IgD-negative memory B cell (primary cell): ENCODE measurements at regions not wholly inside any gene's neighbourhood (a gene's known extent, or its start where the extent isn't known, plus 50 kb on each side); places are given as distances from the start of the nearest gene placed in this dataset.
"Not testable (repeated sequence)": the region's sequence is repeated elsewhere in the genome, so short reads cannot be mapped to it uniquely, and the experiment has no call there.

Source experiments
- H3K27ac Mint-ChIP-seq, 3 donors: one replicate each; pipeline ENCODE4 v1.8.0; 2020 to 2022; ENCODE audit warnings: mild to moderate bottlenecking in 3 of 3, mixed read lengths in 3 of 3, moderate library complexity in 1 of 3
- H3K27me3 Mint-ChIP-seq: one replicate; pipeline ENCODE4 v1.8.0; 2021; ENCODE audit warnings: mixed read lengths
- H3K36me3 Mint-ChIP-seq: one replicate; pipeline ENCODE4 v1.8.0; 2020; ENCODE audit warnings: mild to moderate bottlenecking, mixed read lengths
- H3K4me1 Mint-ChIP-seq, 3 donors: one replicate each; pipeline ENCODE4 v1.8.0; 2020 to 2022; ENCODE audit warnings: mixed read lengths in 3 of 3, mild to moderate bottlenecking in 1 of 3
- H3K4me3 Mint-ChIP-seq, 4 donors: one replicate each; pipeline ENCODE4 v1.8.0; 2020 to 2022; ENCODE audit warnings: mild to moderate bottlenecking in 4 of 4, mixed read lengths in 4 of 4, moderate library complexity in 3 of 4
- H3K9me3 Mint-ChIP-seq, 3 donors: one replicate each; pipeline ENCODE4 v1.8.0; 2020 to 2021; ENCODE audit warnings: mixed read lengths in 3 of 3, mild to moderate bottlenecking in 1 of 3

- H3K4me3 Mint-ChIP-seq: no peak overlapping the region
- H3K27me3 Mint-ChIP-seq: peaks cover 7% of the 10 kb centered on the region
- H3K27ac Mint-ChIP-seq: no peak overlapping the region
- H3K9me3 Mint-ChIP-seq: no peaks in the 10 kb centered on the region
- H3K36me3 Mint-ChIP-seq: peaks cover 2% of the 10 kb centered on the region
- H3K4me1 Mint-ChIP-seq: peaks cover 2 to 6% (median 5%) of the 10 kb centered on the region in 3 donors
Observed at GRCh38 chr6:163871616-163872015, 457.1 kb downstream of the QKI start.

- Mint-ChIP-seq H3K4me1 (peaks cover 2 to 6% (median 6%) of the 10 kb centered on the region in 3 donors), H3K27ac (no peak overlapping the region), H3K9me3 (no peaks in the 10 kb centered on the region), H3K36me3 (peaks cover 2% of the 10 kb centered on the region), H3K4me3 (peak overlapping the region in 2 of 4 donors; percentile 60 to 61), H3K27me3 (peaks cover 7% of the 10 kb centered on the region)
Observed at GRCh38 chr6:163867518-163868292, 453.2 kb downstream of the QKI start.

GRCh38 chr6:163866192-163866591 lies 451.7 kb downstream of the QKI start:
- peaks cover 15% of the 10 kb centered on the region for H3K27me3 Mint-ChIP-seq
- peaks cover 2 to 6% (median 6%) of the 10 kb centered on the region in 3 donors for H3K4me1 Mint-ChIP-seq
- no peak overlapping the region for H3K4me3 Mint-ChIP-seq
- H3K27ac Mint-ChIP-seq: no peak overlapping the region
- H3K36me3 Mint-ChIP-seq: peaks cover 4% of the 10 kb centered on the region
- no peaks in the 10 kb centered on the region for H3K9me3 Mint-ChIP-seq

DNA sequence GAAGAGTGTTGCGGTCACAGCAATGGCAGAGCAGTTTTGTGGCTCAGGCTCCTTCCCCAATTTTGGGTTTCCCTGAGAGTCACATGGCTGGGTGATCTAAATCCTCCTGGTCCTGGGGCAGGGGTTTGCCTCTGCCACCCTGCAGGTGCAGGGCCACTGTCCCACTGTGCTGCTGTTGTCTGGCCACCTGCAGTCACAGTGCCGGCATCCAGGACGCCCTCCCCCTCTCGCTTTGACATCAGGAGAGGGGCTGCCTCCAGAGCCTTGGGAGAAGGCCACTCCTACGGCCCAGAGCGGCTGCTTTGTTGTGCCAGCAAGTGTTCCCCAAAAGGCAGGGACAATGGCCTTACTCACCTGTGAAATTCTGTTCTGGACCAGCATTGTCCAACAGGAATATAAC lies 449.0 kb downstream of the QKI start:
- H3K27me3 Mint-ChIP-seq: peaks cover 21% of the 10 kb centered on the region
- no peaks in the 10 kb centered on the region for H3K9me3 Mint-ChIP-seq

GRCh38 chr6:163862701-163863100 lies 448.2 kb downstream of the QKI start:
- H3K27ac Mint-ChIP-seq: peak overlapping the region in 1 of 3 donors; percentile 59
- no peak overlapping the region for H3K4me3 Mint-ChIP-seq
- H3K4me1 Mint-ChIP-seq: peaks cover 0 to 5% (median 2%) of the 10 kb centered on the region in 3 donors
- H3K9me3 Mint-ChIP-seq: peaks cover 0 to 4% (median 0%) of the 10 kb centered on the region in 3 donors
- peaks cover 4% of the 10 kb centered on the region for H3K36me3 Mint-ChIP-seq
- peaks cover 24% of the 10 kb centered on the region for H3K27me3 Mint-ChIP-seq

More for the DNA sequence above, 449.0 kb downstream of the QKI start:
- H3K27ac Mint-ChIP-seq: no peak overlapping the region
- H3K36me3 Mint-ChIP-seq: peaks cover 4% of the 10 kb centered on the region
- H3K4me1 Mint-ChIP-seq: peaks cover 2 to 10% (median 6%) of the 10 kb centered on the region in 3 donors
- H3K4me3 Mint-ChIP-seq: no peak overlapping the region

DNA sequence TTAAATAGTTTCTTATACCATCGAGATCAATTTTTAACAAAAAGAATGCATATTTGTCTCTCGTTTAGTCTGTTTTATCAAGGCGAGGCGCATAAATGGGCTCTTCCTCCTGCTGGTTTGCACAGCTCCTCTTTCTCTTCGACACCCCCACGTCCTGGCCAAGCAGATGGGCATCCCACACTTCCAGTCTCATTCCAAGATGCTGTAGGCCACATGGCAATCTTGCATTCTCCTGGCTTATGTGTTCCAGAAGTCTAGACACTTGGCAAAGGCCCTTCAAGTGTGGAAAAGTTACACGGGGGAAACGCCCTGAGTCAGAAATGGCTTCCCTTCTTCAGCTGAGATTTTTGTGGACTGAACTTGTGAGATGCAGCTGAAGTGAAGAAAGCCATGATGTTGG lies 447.1 kb downstream of the QKI start:
- H3K4me3 Mint-ChIP-seq: no peak overlapping the region
- H3K36me3 Mint-ChIP-seq: peaks cover 2% of the 10 kb centered on the region
- peaks cover 21% of the 10 kb centered on the region for H3K27me3 Mint-ChIP-seq
- H3K4me1 Mint-ChIP-seq: peaks cover 0 to 5% (median 0%) of the 10 kb centered on the region in 3 donors
- peak overlapping the region in 1 of 3 donors; percentile 2 for H3K27ac Mint-ChIP-seq
- peaks cover 0 to 4% (median 0%) of the 10 kb centered on the region in 3 donors for H3K9me3 Mint-ChIP-seq

- Mint-ChIP-seq H3K4me1 (peaks cover 0 to 5% (median 0%) of the 10 kb centered on the region in 3 donors), H3K9me3 (peaks cover 0 to 4% (median 0%) of the 10 kb centered on the region in 3 donors), H3K27ac (no peak overlapping the region), H3K27me3 (peaks cover 21% of the 10 kb centered on the region), H3K36me3 (peaks cover 2% of the 10 kb centered on the region), H3K4me3 (no peak overlapping the region)
Observed at GRCh38 chr6:163860287-163861081, 446.0 kb downstream of the QKI start.

GRCh38 chr6:163858870-163859269 lies 444.4 kb downstream of the QKI start:
- H3K27ac Mint-ChIP-seq, H3K4me1 Mint-ChIP-seq, H3K9me3 Mint-ChIP-seq, H3K36me3 Mint-ChIP-seq, H3K4me3 Mint-ChIP-seq: not testable (repeated sequence)
- peaks cover 25% of the 10 kb centered on the region for H3K27me3 Mint-ChIP-seq

- H3K27me3 Mint-ChIP-seq: peaks cover 23% of the 10 kb centered on the region
- H3K36me3 Mint-ChIP-seq: no peaks in the 10 kb centered on the region
- peaks cover 0 to 4% (median 0%) of the 10 kb centered on the region in 3 donors for H3K4me1 Mint-ChIP-seq
- H3K4me3 Mint-ChIP-seq: no peak overlapping the region
- H3K9me3 Mint-ChIP-seq: peaks cover 0 to 4% (median 0%) of the 10 kb centered on the region in 3 donors
- H3K27ac Mint-ChIP-seq: no peak overlapping the region
Observed at GRCh38 chr6:163857421-163857820, 442.9 kb downstream of the QKI start.

DNA sequence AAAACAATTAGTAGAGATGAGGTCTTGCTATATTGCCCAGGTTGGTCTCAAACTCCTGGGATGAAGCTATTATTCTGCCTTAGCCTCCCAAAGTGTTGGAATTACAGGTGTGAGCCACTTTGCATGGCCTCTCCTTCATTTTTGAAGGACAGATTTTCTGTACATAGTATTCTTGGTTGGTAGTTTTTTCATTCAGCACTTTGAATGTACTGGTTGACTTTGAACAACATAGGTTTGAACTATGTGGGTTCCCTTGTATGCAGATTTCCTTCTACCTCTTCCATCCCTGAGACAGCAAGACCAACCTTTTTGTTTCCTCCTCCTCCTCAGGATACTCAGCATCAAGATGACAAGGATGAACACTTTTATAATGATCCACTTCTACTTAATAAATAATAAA lies 436.4 kb downstream of the QKI start:
- H3K4me1 Mint-ChIP-seq: no peaks in the 10 kb centered on the region
- no peak overlapping the region for H3K4me3 Mint-ChIP-seq
- no peak overlapping the region for H3K27ac Mint-ChIP-seq
- H3K9me3 Mint-ChIP-seq: peaks cover 11 to 26% (median 20%) of the 10 kb centered on the region in 3 donors
- H3K36me3 Mint-ChIP-seq: no peaks in the 10 kb centered on the region
- H3K27me3 Mint-ChIP-seq: peaks cover 7% of the 10 kb centered on the region

DNA sequence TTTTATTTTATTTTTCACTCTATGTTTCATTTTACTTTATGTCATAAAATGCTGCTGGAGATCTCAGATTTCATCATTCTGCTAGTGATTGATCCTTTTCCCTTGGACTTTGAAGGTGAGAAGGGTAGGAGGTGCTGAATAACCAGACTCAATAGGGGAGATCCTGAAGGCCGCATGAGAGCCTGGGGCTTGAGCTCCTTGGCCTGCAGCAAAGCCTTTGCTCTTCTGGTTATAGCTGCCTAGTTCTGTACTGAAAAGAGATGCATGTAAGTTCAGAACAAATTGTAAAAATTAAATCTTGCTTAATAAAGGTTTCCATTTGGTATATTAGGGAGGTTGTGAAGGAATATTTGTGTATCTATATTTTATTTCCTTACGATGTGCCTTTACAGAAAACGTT lies 430.2 kb downstream of the QKI start:
- no peaks in the 10 kb centered on the region for H3K36me3 Mint-ChIP-seq
- peaks cover 3 to 17% (median 4%) of the 10 kb centered on the region in 3 donors for H3K9me3 Mint-ChIP-seq
- peaks cover 1% of the 10 kb centered on the region for H3K27me3 Mint-ChIP-seq
- H3K4me3 Mint-ChIP-seq: no peak overlapping the region
- H3K27ac Mint-ChIP-seq: no peak overlapping the region
- peaks cover 0 to 2% (median 0%) of the 10 kb centered on the region in 3 donors for H3K4me1 Mint-ChIP-seq

GRCh38 chr6:163844357-163844756 lies 429.8 kb downstream of the QKI start:
- H3K27ac Mint-ChIP-seq: no peak overlapping the region
- peaks cover 1% of the 10 kb centered on the region for H3K27me3 Mint-ChIP-seq
- peaks cover 0 to 2% (median 0%) of the 10 kb centered on the region in 3 donors for H3K4me1 Mint-ChIP-seq
- no peak overlapping the region for H3K4me3 Mint-ChIP-seq
- H3K36me3 Mint-ChIP-seq: no peaks in the 10 kb centered on the region
- H3K9me3 Mint-ChIP-seq: peaks cover 2 to 13% (median 3%) of the 10 kb centered on the region in 3 donors

- Mint-ChIP-seq H3K27me3 (peaks cover 1% of the 10 kb centered on the region), H3K4me3 (no peak overlapping the region), H3K36me3 (no peaks in the 10 kb centered on the region), H3K4me1 (peaks cover 0 to 2% (median 0%) of the 10 kb centered on the region in 3 donors), H3K9me3 (peaks cover 0 to 7% (median 3%) of the 10 kb centered on the region in 3 donors), H3K27ac (no peak overlapping the region)
Observed at GRCh38 chr6:163843218-163843617, 428.7 kb downstream of the QKI start.

DNA sequence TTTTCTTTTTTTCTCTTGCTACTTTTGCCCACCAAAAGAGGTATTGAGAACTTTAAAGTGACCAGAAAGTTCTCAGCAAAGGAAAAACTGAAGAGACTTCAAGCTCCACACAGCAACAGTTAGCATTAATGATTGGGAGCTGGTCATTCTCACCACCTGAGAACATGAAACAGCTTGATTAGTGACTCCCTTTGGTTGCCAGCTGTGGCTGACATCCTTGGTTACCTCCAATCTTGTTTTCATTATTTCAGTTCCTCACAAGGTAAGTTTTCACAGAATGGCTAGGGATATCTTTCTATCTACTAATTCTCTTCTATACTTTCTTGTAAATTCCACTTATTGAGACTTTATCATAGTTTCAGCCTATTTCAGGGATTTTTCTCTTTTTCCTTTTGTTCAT lies 427.9 kb downstream of the QKI start:
- H3K4me1 Mint-ChIP-seq: peaks cover 0 to 2% (median 1%) of the 10 kb centered on the region in 3 donors
- H3K36me3 Mint-ChIP-seq: no peaks in the 10 kb centered on the region
- peaks cover 1% of the 10 kb centered on the region for H3K27me3 Mint-ChIP-seq
- H3K27ac Mint-ChIP-seq: no peak overlapping the region
- H3K4me3 Mint-ChIP-seq: no peak overlapping the region
- peaks cover 0 to 7% (median 3%) of the 10 kb centered on the region in 3 donors for H3K9me3 Mint-ChIP-seq

DNA sequence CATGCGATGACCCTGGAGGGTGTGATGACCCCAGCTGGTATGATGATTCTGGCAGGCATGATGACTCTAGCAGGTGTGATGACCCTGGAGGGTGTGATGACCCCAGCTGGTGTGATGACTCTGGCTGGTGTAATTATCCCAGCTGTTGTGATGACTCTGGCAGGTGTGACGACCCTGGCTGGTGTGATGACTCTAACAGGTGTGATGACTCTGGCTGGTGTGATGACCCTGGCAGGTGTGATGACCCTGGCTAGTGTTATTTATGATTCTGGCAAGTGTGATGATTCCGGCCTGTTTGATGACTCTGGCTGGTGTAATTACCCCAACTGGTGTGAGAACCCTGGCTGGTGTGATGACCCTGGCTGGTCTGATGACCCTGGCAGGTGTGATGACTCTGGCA lies 427.2 kb downstream of the QKI start:
- Mint-ChIP-seq H3K4me1 (peaks cover 0 to 3% (median 2%) of the 10 kb centered on the region in 3 donors), H3K27me3 (peaks cover 8% of the 10 kb centered on the region), H3K9me3 (peaks cover 2 to 7% (median 3%) of the 10 kb centered on the region in 3 donors), H3K4me3 (no peak overlapping the region), H3K36me3 (no peaks in the 10 kb centered on the region), H3K27ac (peak overlapping the region in 1 of 3 donors; percentile 86)
